ENCODE measurements at regions not wholly inside any gene's neighbourhood (a gene's known extent, or its start where the extent isn't known, plus 50 kb on each side); places are given as distances from the start of the nearest gene placed in this dataset.

DNA sequence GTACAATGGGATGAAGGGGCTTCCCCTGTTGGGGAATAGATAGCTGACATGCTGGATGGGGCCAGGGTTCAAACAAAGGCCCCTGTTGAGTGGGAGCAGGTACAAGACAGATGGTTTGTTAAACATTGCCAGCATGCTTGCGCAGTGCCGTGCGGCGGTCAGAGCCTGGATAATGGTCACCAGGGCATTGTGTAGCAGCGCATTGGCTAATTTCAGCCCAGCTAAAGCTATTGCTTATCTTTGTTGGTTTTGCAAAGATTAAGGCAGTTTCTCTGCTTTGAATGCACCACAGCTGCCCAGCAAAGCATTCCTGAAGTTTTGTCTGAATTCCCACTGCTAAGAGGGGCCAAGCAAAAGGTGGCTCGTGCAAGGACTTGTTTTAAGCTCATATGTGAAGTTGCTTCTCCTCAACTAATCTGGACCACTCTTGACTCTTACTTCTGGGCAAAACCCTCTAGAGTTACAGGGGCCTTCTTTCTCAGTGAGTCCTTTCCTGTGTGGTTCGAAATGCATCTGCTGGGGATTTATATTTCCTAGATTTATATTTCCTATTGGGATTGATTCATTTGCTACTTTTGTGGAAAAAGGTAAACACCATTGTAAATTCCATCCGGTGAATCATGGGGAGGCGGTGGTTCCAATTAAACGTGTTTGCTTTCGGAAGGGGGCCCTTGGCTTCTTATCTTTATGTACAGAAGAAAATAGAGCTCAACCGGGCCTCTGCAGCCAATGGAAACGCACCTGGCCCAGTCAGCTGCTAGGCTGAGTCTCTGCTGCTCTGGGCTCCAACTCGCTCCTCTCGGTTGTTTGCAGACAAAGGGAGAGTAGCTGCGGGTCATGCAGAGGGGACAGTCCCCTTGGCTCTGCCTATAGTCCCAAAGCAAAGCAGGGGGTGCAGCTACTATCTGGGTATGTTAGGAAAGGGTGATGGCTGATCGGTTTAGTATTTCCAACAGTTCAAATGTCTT, 72.1 kb downstream of the FOXA2 start (continued):
- TF ChIP-seq ZNF629 (CRISPR knock-in tag; conservative IDR thresholded peaks at IDR 0.05) (peak; percentile 73), ZFP36 (IDR thresholded peaks at IDR 0.05; ENCODE audit: borderline replicate concordance, low read depth, low read length, partially characterized antibody) (no peak), ZFP1 (CRISPR knock-in tag; IDR thresholded peaks at IDR 0.05) (peak; percentile 49; the same call in 1 of the 2 replicates), ZNF616 (CRISPR knock-in tag; IDR thresholded peaks at IDR 0.05; ENCODE audit: low read depth) (peak; percentile 87; the same call in 1 of the 2 replicates), KLF9 (CRISPR knock-in tag; IDR thresholded peaks at IDR 0.05; ENCODE audit: low read depth) (0 out of 2 replicates have a peak, but pooled peaks have one; percentile 4), LCORL (IDR thresholded peaks at IDR 0.05) (no peak), LCORL (CRISPR knock-in tag; IDR thresholded peaks at IDR 0.05) (peak; percentile 93), POLR2G (IDR thresholded peaks at IDR 0.05; ENCODE audit: low read depth, low read length) (peak; percentile 93), ZNF382 (CRISPR knock-in tag; IDR thresholded peaks at IDR 0.05; ENCODE audit: borderline replicate concordance) (no peak), ARHGAP35 (CRISPR knock-in tag; IDR thresholded peaks at IDR 0.05; ENCODE audit: borderline replicate concordance) (peak; percentile 14; the same call in 1 of the 2 replicates), MZF1 (CRISPR knock-in tag; IDR thresholded peaks at IDR 0.05; ENCODE audit: borderline replicate concordance) (no peak), ZNF782 (CRISPR knock-in tag; IDR thresholded peaks at IDR 0.05; ENCODE audit: borderline replicate concordance) (peak; percentile 21; the same call in 1 of the 2 replicates), NR3C1 (CRISPR knock-in tag; IDR thresholded peaks at IDR 0.05) (no peak)
- TF ChIP-seq, protein P1, sequence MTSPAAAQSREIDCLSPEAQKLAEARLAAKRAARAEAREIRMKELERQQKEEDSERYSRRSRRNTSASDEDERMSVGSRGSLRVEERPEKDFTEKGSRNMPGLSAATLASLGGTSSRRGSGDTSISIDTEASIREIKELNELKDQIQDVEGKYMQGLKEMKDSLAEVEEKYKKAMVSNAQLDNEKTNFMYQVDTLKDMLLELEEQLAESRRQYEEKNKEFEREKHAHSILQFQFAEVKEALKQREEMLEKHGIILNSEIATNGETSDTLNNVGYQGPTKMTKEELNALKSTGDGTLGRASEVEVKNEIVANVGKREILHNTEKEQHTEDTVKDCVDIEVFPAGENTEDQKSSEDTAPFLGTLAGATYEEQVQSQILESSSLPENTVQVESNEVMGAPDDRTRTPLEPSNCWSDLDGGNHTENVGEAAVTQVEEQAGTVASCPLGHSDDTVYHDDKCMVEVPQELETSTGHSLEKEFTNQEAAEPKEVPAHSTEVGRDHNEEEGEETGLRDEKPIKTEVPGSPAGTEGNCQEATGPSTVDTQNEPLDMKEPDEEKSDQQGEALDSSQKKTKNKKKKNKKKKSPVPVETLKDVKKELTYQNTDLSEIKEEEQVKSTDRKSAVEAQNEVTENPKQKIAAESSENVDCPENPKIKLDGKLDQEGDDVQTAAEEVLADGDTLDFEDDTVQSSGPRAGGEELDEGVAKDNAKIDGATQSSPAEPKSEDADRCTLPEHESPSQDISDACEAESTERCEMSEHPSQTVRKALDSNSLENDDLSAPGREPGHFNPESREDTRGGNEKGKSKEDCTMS (CRISPR knock-in tag; conservative IDR thresholded peaks at IDR 0.05), result no peak
- TF ChIP-seq, protein P2, sequence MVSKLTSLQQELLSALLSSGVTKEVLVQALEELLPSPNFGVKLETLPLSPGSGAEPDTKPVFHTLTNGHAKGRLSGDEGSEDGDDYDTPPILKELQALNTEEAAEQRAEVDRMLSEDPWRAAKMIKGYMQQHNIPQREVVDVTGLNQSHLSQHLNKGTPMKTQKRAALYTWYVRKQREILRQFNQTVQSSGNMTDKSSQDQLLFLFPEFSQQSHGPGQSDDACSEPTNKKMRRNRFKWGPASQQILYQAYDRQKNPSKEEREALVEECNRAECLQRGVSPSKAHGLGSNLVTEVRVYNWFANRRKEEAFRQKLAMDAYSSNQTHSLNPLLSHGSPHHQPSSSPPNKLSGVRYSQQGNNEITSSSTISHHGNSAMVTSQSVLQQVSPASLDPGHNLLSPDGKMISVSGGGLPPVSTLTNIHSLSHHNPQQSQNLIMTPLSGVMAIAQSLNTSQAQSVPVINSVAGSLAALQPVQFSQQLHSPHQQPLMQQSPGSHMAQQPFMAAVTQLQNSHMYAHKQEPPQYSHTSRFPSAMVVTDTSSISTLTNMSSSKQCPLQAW (CRISPR knock-in tag; IDR thresholded peaks at IDR 0.05), result peak; percentile 95
- TF ChIP-seq, protein P3, sequence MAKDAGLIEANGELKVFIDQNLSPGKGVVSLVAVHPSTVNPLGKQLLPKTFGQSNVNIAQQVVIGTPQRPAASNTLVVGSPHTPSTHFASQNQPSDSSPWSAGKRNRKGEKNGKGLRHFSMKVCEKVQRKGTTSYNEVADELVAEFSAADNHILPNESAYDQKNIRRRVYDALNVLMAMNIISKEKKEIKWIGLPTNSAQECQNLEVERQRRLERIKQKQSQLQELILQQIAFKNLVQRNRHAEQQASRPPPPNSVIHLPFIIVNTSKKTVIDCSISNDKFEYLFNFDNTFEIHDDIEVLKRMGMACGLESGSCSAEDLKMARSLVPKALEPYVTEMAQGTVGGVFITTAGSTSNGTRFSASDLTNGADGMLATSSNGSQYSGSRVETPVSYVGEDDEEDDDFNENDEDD (CRISPR knock-in tag; IDR thresholded peaks at IDR 0.05; ENCODE audit: borderline replicate concordance), result peak; percentile 74; the same call in 1 of the 2 replicates
- TF ChIP-seq, protein P4, sequence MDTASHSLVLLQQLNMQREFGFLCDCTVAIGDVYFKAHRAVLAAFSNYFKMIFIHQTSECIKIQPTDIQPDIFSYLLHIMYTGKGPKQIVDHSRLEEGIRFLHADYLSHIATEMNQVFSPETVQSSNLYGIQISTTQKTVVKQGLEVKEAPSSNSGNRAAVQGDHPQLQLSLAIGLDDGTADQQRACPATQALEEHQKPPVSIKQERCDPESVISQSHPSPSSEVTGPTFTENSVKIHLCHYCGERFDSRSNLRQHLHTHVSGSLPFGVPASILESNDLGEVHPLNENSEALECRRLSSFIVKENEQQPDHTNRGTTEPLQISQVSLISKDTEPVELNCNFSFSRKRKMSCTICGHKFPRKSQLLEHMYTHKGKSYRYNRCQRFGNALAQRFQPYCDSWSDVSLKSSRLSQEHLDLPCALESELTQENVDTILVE (CRISPR knock-in tag; IDR thresholded peaks at IDR 0.05), result peak; percentile 66
- TF ChIP-seq, protein P5, sequence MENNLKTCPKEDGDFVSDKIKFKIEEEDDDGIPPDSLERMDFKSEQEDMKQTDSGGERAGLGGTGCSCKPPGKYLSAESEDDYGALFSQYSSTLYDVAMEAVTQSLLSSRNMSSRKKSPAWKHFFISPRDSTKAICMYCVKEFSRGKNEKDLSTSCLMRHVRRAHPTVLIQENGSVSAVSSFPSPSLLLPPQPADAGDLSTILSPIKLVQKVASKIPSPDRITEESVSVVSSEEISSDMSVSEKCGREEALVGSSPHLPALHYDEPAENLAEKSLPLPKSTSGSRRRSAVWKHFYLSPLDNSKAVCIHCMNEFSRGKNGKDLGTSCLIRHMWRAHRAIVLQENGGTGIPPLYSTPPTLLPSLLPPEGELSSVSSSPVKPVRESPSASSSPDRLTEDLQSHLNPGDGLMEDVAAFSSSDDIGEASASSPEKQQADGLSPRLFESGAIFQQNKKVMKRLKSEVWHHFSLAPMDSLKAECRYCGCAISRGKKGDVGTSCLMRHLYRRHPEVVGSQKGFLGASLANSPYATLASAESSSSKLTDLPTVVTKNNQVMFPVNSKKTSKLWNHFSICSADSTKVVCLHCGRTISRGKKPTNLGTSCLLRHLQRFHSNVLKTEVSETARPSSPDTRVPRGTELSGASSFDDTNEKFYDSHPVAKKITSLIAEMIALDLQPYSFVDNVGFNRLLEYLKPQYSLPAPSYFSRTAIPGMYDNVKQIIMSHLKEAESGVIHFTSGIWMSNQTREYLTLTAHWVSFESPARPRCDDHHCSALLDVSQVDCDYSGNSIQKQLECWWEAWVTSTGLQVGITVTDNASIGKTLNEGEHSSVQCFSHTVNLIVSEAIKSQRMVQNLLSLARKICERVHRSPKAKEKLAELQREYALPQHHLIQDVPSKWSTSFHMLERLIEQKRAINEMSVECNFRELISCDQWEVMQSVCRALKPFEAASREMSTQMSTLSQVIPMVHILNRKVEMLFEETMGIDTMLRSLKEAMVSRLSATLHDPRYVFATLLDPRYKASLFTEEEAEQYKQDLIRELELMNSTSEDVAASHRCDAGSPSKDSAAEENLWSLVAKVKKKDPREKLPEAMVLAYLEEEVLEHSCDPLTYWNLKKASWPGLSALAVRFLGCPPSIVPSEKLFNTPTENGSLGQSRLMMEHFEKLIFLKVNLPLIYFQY (CRISPR knock-in tag; IDR thresholded peaks at IDR 0.05; ENCODE audit: borderline replicate concordance), result peak; percentile 100

Data from HepG2 (cell line).